Bronchial epithelial cell (primary cell): ENCODE measurements at regions not wholly inside any gene's neighbourhood (a gene's known extent, or its start where the extent isn't known, plus 50 kb on each side); places are given as distances from the start of the nearest gene placed in this dataset.

Source experiments
- DNase-seq: peaks from one replicate; pipeline ENCODE4 v3.0.0-alpha.2; 2010; ENCODE audit warnings: low read depth
- FAIRE-seq: peaks from 2 replicates; lab custom pipeline; 2011; peaks lifted over from hg19 to GRCh38; lab: Jason Lieb, UNC
- H3K27me3 ChIP-seq: 2 replicates; pipeline ENCODE4 v1.5.1; 2011; ENCODE audit warnings: low read length; ENCODE audit not compliant: control insufficient read depth, insufficient read depth
- H3K36me3 ChIP-seq: 2 replicates; pipeline ENCODE4 v1.5.1; 2011; ENCODE audit warnings: low read length; ENCODE audit not compliant: control insufficient read depth, insufficient read depth
- H3K4me3 ChIP-seq: 2 replicates; pipeline ENCODE4 v1.5.1; 2011; ENCODE audit warnings: mild to moderate bottlenecking, low read depth, low read length, control low read depth
- TF ChIP-seq, protein P1 (sequence below): IDR thresholded peaks from 2 replicates; pipeline ENCODE4 v1.5.1; 2011; ENCODE audit warnings: mild to moderate bottlenecking, moderate library complexity, low read length, control low read depth, inconsistent platforms; ENCODE audit not compliant: insufficient read depth, severe bottlenecking

DNA sequence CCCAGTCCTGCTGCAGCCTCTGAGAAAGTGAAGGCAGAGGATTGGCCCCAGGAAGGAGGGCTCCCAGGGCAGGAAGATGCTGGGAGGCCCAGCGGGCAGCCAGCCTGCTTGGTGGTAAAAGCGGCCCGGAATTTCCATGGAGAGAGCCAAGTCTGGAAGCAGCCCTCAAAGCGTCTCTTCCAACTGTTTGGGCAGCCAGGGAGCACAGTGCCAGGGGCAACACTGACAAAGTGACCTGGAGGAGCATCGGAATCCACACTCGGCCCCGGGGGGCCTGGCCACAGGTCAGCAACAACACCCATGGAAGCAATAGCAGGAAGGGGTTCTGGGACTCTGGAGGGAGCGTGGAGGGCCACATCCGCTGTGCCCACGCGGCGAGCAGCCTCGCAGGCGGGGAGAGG is 63.2 kb upstream of the FGFR2 start:
- H3K4me3 ChIP-seq = no peak overlapping the region
- DNase-seq (no peak), FAIRE-seq (no peak)
- no peaks in the 10 kb centered on the region for H3K27me3 ChIP-seq
- H3K36me3 ChIP-seq = no peaks in the 10 kb centered on the region
- TF ChIP-seq, protein P1, sequence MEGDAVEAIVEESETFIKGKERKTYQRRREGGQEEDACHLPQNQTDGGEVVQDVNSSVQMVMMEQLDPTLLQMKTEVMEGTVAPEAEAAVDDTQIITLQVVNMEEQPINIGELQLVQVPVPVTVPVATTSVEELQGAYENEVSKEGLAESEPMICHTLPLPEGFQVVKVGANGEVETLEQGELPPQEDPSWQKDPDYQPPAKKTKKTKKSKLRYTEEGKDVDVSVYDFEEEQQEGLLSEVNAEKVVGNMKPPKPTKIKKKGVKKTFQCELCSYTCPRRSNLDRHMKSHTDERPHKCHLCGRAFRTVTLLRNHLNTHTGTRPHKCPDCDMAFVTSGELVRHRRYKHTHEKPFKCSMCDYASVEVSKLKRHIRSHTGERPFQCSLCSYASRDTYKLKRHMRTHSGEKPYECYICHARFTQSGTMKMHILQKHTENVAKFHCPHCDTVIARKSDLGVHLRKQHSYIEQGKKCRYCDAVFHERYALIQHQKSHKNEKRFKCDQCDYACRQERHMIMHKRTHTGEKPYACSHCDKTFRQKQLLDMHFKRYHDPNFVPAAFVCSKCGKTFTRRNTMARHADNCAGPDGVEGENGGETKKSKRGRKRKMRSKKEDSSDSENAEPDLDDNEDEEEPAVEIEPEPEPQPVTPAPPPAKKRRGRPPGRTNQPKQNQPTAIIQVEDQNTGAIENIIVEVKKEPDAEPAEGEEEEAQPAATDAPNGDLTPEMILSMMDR = no peak

DNA sequence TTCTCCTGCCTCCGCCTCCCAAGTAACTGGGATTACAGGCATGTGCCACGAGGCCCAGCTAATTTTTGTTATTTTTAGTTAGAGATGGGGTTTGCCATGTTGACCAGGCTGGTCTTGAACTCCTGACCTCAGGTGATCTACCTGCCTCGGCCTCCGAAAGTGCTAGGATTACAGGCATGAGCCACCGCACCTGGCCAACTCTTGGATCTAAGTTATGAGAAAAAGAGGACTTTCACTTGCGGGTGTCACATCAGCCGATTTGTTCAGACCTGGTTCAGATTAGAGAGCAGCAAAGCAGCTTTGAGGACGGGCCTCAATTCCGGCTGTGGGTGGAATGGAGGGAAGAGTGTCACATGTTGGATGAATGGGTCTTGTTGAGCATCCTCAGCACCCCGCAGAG is 61.0 kb upstream of the FGFR2 start:
- TF ChIP-seq, protein P1 = no peak
- DNase-seq (no peak), FAIRE-seq (no peak)
- no peaks in the 10 kb centered on the region for H3K36me3 ChIP-seq
- H3K4me3 ChIP-seq = no peak overlapping the region
- no peaks in the 10 kb centered on the region for H3K27me3 ChIP-seq

DNA sequence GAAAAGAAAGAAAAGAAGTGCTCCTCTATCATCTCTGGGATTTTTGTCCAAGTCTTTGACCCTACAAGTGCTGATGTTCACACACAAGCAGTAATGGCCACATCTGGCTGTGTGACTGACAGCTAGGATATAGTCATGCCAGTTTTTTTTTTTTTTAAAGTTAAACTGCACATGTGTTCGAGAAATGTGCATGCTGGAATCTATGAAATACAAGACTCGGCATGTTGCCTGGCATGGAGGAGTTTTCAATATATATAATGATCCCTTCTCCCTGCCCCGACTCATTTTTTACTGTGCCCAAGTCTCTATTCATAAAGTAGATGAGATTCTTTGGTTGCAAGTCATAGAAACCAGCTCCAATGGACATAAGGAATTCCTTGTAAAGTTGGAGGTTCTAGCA is 60.4 kb upstream of the FGFR2 start:
- no peak for FAIRE-seq

DNA sequence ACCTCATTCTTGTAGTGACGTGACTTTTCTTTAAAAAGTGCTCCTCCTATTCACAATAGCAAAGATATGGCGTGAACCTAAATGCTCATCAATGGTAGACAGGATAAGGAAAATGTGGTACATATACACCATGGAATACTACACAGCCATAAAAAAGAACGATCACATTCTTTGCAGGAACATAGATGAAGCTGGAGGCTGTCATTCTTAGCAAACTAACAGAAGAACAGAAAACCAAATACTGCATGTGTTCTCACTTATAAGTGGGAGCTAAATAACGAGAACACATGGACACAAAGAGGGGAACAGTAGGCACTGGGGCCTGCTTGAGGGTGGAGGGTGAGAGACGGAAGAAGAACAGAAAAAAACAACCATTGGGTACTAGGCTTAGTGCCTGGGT is 59.9 kb upstream of the FGFR2 start:
- DNase-seq = no peak
- Histone ChIP-seq H3K27me3 (no peaks in the 10 kb centered on the region), H3K36me3 (no peaks in the 10 kb centered on the region), H3K4me3 (no peak overlapping the region)
- TF ChIP-seq, protein P1 = no peak
- FAIRE-seq = no peak

More for the DNA sequence above, 60.4 kb upstream of the FGFR2 start:
- TF ChIP-seq, protein P1 = no peak
- peak; percentile 63 for DNase-seq
- Histone ChIP-seq H3K4me3 (no peak overlapping the region), H3K27me3 (no peaks in the 10 kb centered on the region), H3K36me3 (no peaks in the 10 kb centered on the region)

DNA sequence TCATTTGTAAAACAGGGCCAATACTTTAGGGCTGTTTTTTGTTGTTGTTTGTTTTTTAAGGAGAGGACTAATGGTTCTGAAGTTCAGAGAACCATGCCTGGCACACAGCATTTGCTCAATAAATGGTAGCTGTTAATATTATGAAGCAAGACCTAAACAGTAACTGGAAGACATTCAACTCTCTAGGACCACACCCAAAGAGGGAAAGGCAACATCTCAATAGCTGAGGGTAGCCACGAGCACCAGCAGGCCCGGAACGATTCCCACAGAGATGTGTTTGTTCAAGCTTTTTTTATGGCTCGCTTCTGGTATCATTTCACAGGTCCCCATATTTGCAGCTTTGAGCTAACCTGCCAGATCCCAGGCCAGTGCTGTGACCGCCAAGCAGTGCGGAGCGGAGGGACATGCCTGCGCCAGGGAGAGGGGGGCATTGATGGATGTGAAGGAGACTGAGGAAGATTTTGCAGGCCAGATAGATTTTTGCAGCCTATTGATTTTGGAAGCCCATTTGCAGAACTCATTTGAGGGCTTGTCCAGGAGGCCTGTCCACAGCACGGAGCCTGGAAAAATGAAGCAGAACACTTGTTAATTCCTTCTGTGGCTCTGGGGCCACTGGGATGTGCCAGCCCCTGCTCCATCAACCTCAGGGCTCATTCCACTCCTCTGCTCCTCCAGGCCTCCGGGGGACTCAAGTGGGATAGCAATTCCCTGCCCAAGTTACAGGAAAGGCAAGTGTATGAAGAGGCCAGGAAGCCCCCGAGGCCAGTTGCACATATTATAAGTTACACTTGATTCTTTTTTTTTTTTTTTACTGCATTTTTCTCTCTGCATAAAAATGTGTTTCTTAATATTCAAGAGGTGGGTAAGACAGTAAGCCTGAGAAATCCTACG is 57.3 kb upstream of the FGFR2 start:
- FAIRE-seq (no peak), DNase-seq (no peak)
- H3K36me3 ChIP-seq = no peaks in the 10 kb centered on the region
- no peak overlapping the region for H3K4me3 ChIP-seq
- TF ChIP-seq, protein P1 = no peak
- H3K27me3 ChIP-seq = no peaks in the 10 kb centered on the region

DNA sequence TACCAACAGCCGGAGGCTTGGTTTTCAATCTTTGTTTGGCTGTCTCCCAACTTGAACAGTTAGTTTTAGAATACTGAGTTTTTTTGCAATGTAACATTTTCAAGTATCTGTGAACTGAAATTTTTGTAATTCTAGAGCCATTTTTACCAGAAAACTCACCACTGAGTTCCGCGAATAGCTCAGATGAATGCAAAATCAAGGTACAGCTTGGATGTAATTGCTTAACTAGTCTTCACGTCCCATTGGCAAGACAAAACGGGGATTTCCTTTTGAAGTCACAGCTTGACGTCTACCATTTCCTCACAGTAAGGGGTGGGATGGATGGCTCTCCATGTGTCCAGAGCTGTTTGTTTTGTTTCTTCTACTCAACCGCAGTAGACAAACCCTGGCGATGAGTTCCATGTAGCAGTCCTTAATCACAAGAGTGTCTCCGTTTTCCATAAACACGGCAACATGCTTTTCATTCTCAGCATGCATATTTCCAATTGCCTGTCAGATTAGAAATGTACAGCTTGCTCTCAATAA is 55.8 kb upstream of the FGFR2 start:
- Histone ChIP-seq H3K4me3 (no peak overlapping the region), H3K27me3 (no peaks in the 10 kb centered on the region), H3K36me3 (no peaks in the 10 kb centered on the region)
- TF ChIP-seq, protein P1 = no peak
- FAIRE-seq = no peak
- no peak for DNase-seq
